C4-2B (cell line): ENCODE measurements at regions not wholly inside any gene's neighbourhood (a gene's known extent, or its start where the extent isn't known, plus 50 kb on each side); places are given as distances from the start of the nearest gene placed in this dataset.

Experiments used
- CTCF ChIP-seq: fragments of 450-650 bp; conservative IDR thresholded peaks from 2 replicates; pipeline ENCODE4 v1.5.1; 2017; ENCODE audit warnings: mild to moderate bottlenecking
- ZFX ChIP-seq: fragments of 450-650 bp; IDR thresholded peaks from 2 replicates; pipeline ENCODE4 v1.6.1; 2017

- TF ChIP-seq CTCF (no peak), ZFX (no peak)
These were observed 226.9 kb upstream of the IRF2BP2 start for GRCh38 chr1:234836776-234837357.
